ENCODE measurements at regions not wholly inside any gene's neighbourhood (a gene's known extent, or its start where the extent isn't known, plus 50 kb on each side); places are given as distances from the start of the nearest gene placed in this dataset.

GRCh38 chr21:15968776-15969310 lies 239.1 kb downstream of the USP25 start:
- TF ChIP-seq, protein P1, sequence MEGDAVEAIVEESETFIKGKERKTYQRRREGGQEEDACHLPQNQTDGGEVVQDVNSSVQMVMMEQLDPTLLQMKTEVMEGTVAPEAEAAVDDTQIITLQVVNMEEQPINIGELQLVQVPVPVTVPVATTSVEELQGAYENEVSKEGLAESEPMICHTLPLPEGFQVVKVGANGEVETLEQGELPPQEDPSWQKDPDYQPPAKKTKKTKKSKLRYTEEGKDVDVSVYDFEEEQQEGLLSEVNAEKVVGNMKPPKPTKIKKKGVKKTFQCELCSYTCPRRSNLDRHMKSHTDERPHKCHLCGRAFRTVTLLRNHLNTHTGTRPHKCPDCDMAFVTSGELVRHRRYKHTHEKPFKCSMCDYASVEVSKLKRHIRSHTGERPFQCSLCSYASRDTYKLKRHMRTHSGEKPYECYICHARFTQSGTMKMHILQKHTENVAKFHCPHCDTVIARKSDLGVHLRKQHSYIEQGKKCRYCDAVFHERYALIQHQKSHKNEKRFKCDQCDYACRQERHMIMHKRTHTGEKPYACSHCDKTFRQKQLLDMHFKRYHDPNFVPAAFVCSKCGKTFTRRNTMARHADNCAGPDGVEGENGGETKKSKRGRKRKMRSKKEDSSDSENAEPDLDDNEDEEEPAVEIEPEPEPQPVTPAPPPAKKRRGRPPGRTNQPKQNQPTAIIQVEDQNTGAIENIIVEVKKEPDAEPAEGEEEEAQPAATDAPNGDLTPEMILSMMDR (conservative IDR thresholded peaks at IDR 0.05; ENCODE audit: low read depth, low read length) = no peak
- TF ChIP-seq EZH2 (IDR thresholded peaks at IDR 0.05; ENCODE audit: borderline replicate concordance, low read depth, low read length, poor library complexity, severe bottlenecking) = no peak

Data from A673 (cell line).